Osteocyte (in vitro differentiated cells): ENCODE measurements at regions not wholly inside any gene's neighbourhood (a gene's known extent, or its start where the extent isn't known, plus 50 kb on each side); places are given as distances from the start of the nearest gene placed in this dataset.

Source experiments
- DNase-seq: peaks from one replicate; pipeline ENCODE4 v3.0.0; 2021; ENCODE audit warnings: mixed read lengths; ENCODE audit not compliant: unreplicated experiment; ENCODE audit errors: extremely low spot score
- H3K27ac Mint-ChIP-seq: one replicate; pipeline ENCODE4 v1.8.0; 2021; ENCODE audit warnings: mild to moderate bottlenecking, mixed read lengths; ENCODE audit not compliant: unreplicated experiment
- H3K27me3 Mint-ChIP-seq: one replicate; pipeline ENCODE4 v1.8.0; 2021; ENCODE audit warnings: mixed read lengths; ENCODE audit not compliant: unreplicated experiment
- H3K36me3 Mint-ChIP-seq: one replicate; pipeline ENCODE4 v1.8.0; 2021; ENCODE audit warnings: mixed read lengths; ENCODE audit not compliant: unreplicated experiment
- H3K4me1 Mint-ChIP-seq: one replicate; pipeline ENCODE4 v1.8.0; 2021; ENCODE audit warnings: mixed read lengths; ENCODE audit not compliant: unreplicated experiment
- H3K4me3 Mint-ChIP-seq: one replicate; pipeline ENCODE4 v1.8.0; 2021; ENCODE audit warnings: mild to moderate bottlenecking, moderate library complexity, mixed read lengths; ENCODE audit not compliant: unreplicated experiment
- H3K9me3 Mint-ChIP-seq: one replicate; pipeline ENCODE4 v1.8.0; 2021; ENCODE audit warnings: mixed read lengths; ENCODE audit not compliant: unreplicated experiment
- CTCF ChIP-seq: fragments of 200-600 bp; sonication (generic); IDR thresholded peaks from 2 replicates; pipeline ENCODE4 v1.5.0; 2021; ENCODE audit warnings: antibody characterized with exemption, mild to moderate bottlenecking, moderate library complexity

GRCh38 chr22:48872271-48873190, 955.1 kb downstream of the BRD1 start:
- Mint-ChIP-seq H3K9me3 (peaks cover 5% of the 10 kb centered on the region), H3K27ac (no peak overlapping the region), H3K4me1 (no peaks in the 10 kb centered on the region), H3K4me3 (no peak overlapping the region), H3K27me3 (peaks cover 8% of the 10 kb centered on the region), H3K36me3 (no peaks in the 10 kb centered on the region)
- DNase-seq, result peak; percentile 75
- TF ChIP-seq CTCF, result no peak

- Mint-ChIP-seq H3K27ac (no peak overlapping the region), H3K27me3 (peaks cover 2% of the 10 kb centered on the region), H3K4me1 (no peaks in the 10 kb centered on the region), H3K4me3 (no peak overlapping the region), H3K9me3 (peaks cover 5% of the 10 kb centered on the region), H3K36me3 (no peaks in the 10 kb centered on the region)
- DNase-seq, result peak; percentile 75
- no peak for TF ChIP-seq CTCF
Measured at GRCh38 chr22:48871176-48871840, 956.4 kb downstream of the BRD1 start.

GRCh38 chr22:48870436-48870835, 957.2 kb downstream of the BRD1 start:
- H3K27me3 Mint-ChIP-seq, result no peaks in the 10 kb centered on the region
- no peak overlapping the region for H3K27ac Mint-ChIP-seq
- no peak for TF ChIP-seq CTCF
- peak; percentile 72 for DNase-seq
- H3K4me1 Mint-ChIP-seq, result no peaks in the 10 kb centered on the region
- H3K4me3 Mint-ChIP-seq, result no peak overlapping the region
- peaks cover 5% of the 10 kb centered on the region for H3K9me3 Mint-ChIP-seq
- no peaks in the 10 kb centered on the region for H3K36me3 Mint-ChIP-seq

GRCh38 chr22:48869788-48870187, 957.9 kb downstream of the BRD1 start:
- H3K4me1 Mint-ChIP-seq, result no peaks in the 10 kb centered on the region
- H3K36me3 Mint-ChIP-seq, result no peaks in the 10 kb centered on the region
- no peak overlapping the region for H3K4me3 Mint-ChIP-seq
- DNase-seq, result peak; percentile 40
- TF ChIP-seq CTCF, result no peak
- no peak overlapping the region for H3K27ac Mint-ChIP-seq
- H3K27me3 Mint-ChIP-seq, result no peaks in the 10 kb centered on the region
- H3K9me3 Mint-ChIP-seq, result peaks cover 5% of the 10 kb centered on the region

- Mint-ChIP-seq H3K4me3 (no peak overlapping the region), H3K36me3 (no peaks in the 10 kb centered on the region), H3K4me1 (no peaks in the 10 kb centered on the region), H3K27ac (no peak overlapping the region), H3K27me3 (no peaks in the 10 kb centered on the region), H3K9me3 (peaks cover 5% of the 10 kb centered on the region)
- peak; percentile 78 for DNase-seq
- TF ChIP-seq CTCF, result no peak
Measured at GRCh38 chr22:48869161-48869560, 958.5 kb downstream of the BRD1 start.
